DND-41 (cell line): ENCODE measurements at regions not wholly inside any gene's neighbourhood (a gene's known extent, or its start where the extent isn't known, plus 50 kb on each side); places are given as distances from the start of the nearest gene placed in this dataset.

ENCODE experiments used
- ATAC-seq: fragments of 200-7000 bp; cut with Tn5 transposase; 3 replicates; pipeline ENCODE4 v1.9.1; 2021; ENCODE audit warnings: low read depth; ENCODE audit not compliant: insufficient read depth
- DNase-seq: peaks from one replicate; pipeline ENCODE4 v3.0.0-alpha.2; 2020
- H2AFZ ChIP-seq: 2 replicates; pipeline ENCODE4 v1.6.0; 2012; ENCODE audit warnings: low read depth, low read length
- H3K27ac ChIP-seq: 2 replicates; pipeline ENCODE4 v1.5.1; 2012; ENCODE audit warnings: low read length, inconsistent platforms
- H3K27me3 ChIP-seq: fragments of 200-600 bp; sonication (generic); 2 replicates; pipeline ENCODE4 v1.6.0; 2012; ENCODE audit warnings: low read length, mild to moderate bottlenecking, inconsistent platforms; ENCODE audit not compliant: insufficient read depth, poor library complexity
- H3K36me3 ChIP-seq: 2 replicates; pipeline ENCODE4 v1.5.1; 2012; ENCODE audit warnings: low read length, inconsistent platforms; ENCODE audit not compliant: insufficient read depth
- H3K4me1 ChIP-seq: 2 replicates; pipeline ENCODE4 v1.5.1; 2012; ENCODE audit warnings: mild to moderate bottlenecking, low read length; ENCODE audit not compliant: insufficient read depth
- H3K4me2 ChIP-seq: 2 replicates; pipeline ENCODE4 v1.6.0; 2012; ENCODE audit warnings: mild to moderate bottlenecking, moderate library complexity, low read length, inconsistent platforms; ENCODE audit not compliant: insufficient read depth
- H3K4me3 ChIP-seq, 2 experiments: fragments of 200-600 bp in 1 of 2; shearing (Covaris generic) in 1 of 2; 2 replicates each; pipeline ENCODE4 v1.5.1; 2012 to 2016; ENCODE audit warnings: inconsistent platforms in 2 of 2, low read length in 2 of 2, mild to moderate bottlenecking in 2 of 2, low read depth in 1 of 2, moderate library complexity in 1 of 2
- H3K79me2 ChIP-seq: 2 replicates; pipeline ENCODE4 v1.6.0; 2012; ENCODE audit warnings: low read length, inconsistent platforms; ENCODE audit not compliant: insufficient read depth
- H3K9ac ChIP-seq: 2 replicates; pipeline ENCODE4 v1.6.0; 2012; ENCODE audit warnings: low read depth, mild to moderate bottlenecking, inconsistent platforms, low read length, moderate library complexity
- H3K9me3 ChIP-seq: 2 replicates; pipeline ENCODE4 v1.5.1; 2012; ENCODE audit warnings: low read length, moderate library complexity, mild to moderate bottlenecking, inconsistent platforms; ENCODE audit not compliant: insufficient read depth, severe bottlenecking
- H4K20me1 ChIP-seq: 2 replicates; pipeline ENCODE4 v1.6.0; 2012; ENCODE audit warnings: low read length; ENCODE audit not compliant: insufficient read depth
- EZH2 ChIP-seq: IDR thresholded peaks from 3 replicates; pipeline ENCODE4 v1.6.1; 2012; ENCODE audit warnings: borderline replicate concordance, low read depth, mild to moderate bottlenecking, moderate library complexity, low read length, inconsistent platforms; ENCODE audit not compliant: severe bottlenecking
- TF ChIP-seq, protein P1 (sequence below): IDR thresholded peaks from 2 replicates; pipeline ENCODE4 v1.5.1; 2012; ENCODE audit warnings: borderline replicate concordance, low read length, moderate library complexity, mild to moderate bottlenecking; ENCODE audit not compliant: poor library complexity, severe bottlenecking; ENCODE audit errors: extremely low read depth

DNA sequence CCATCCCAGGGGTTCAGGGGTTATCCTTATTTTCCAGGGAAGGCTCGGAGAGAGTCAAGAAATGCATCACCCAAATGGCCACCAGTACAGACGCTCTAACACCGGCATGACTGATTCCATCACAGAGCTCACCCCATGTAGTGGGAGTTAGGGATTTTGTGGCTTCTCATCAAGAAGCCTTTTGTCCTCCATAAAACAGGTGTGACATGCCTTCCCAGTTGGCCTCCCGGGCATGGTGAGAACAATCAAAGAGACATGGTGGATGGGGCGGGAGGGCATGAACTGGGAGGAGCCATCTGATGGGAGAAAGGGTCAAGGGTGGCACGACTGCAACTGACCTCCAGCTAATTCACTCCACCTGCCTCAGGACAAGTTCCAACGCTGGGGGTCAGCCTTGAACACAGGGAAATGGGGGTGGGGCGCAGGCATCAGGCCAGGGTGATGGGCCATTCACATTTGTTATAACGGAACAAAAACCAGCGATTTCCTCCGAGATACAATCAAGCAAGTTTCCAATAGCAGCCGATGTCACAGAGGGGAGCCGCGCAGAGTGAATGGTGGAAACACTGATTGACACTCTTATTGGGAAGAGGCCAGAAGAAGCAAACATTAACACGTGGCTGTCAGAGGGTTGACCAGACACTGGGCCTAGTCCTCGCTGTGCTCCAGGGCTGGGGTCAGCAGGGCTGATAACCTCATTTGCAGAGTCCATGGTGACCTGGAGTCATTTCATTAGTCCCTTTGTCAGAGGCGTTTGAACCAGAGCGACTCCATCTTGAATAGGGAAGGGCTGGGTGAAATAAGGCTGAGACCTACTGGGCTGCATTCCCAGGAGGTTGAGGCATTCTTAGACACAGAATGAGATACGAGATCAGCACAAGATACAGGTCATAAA is 80.5 kb upstream of the HPCAL1 start:
- ATAC-seq: no peak
- no peaks in the 10 kb centered on the region for H3K36me3 ChIP-seq
- no peak overlapping the region for H2AFZ ChIP-seq
- no peak overlapping the region for H3K27ac ChIP-seq
- DNase-seq: no peak
- no peak for TF ChIP-seq EZH2
- TF ChIP-seq, protein P1, sequence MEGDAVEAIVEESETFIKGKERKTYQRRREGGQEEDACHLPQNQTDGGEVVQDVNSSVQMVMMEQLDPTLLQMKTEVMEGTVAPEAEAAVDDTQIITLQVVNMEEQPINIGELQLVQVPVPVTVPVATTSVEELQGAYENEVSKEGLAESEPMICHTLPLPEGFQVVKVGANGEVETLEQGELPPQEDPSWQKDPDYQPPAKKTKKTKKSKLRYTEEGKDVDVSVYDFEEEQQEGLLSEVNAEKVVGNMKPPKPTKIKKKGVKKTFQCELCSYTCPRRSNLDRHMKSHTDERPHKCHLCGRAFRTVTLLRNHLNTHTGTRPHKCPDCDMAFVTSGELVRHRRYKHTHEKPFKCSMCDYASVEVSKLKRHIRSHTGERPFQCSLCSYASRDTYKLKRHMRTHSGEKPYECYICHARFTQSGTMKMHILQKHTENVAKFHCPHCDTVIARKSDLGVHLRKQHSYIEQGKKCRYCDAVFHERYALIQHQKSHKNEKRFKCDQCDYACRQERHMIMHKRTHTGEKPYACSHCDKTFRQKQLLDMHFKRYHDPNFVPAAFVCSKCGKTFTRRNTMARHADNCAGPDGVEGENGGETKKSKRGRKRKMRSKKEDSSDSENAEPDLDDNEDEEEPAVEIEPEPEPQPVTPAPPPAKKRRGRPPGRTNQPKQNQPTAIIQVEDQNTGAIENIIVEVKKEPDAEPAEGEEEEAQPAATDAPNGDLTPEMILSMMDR: no peak
- no peaks in the 10 kb centered on the region for H4K20me1 ChIP-seq
- H3K9me3 ChIP-seq: no peaks in the 10 kb centered on the region
- H3K4me2 ChIP-seq: no peak overlapping the region
- H3K4me3 ChIP-seq: no peak overlapping the region
- H3K79me2 ChIP-seq: no peaks in the 10 kb centered on the region
- H3K27me3 ChIP-seq: no peaks in the 10 kb centered on the region
- no peaks in the 10 kb centered on the region for H3K4me1 ChIP-seq
- H3K9ac ChIP-seq: no peak overlapping the region

DNA sequence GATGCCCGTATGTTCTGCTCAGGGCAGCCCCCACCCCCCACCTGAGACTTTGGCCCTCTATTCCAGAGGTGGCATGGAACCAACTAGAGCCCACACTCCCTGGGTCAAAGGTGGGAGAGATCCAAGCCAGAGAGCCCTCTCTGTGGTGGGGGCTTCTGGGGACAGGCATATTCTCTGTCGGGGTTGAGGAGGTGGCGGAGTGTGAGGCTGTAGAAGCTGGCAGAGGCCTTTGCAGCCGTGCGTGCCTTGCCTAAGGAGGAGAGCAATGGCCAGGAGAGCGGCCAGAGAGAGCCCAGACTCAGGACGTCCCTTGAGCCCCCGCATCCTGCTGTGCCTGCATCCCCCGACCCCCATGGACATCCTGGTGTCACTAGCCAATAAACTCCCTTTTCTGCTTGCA is 79.2 kb upstream of the HPCAL1 start:
- H3K36me3 ChIP-seq: no peaks in the 10 kb centered on the region
- H2AFZ ChIP-seq: no peak overlapping the region
- H4K20me1 ChIP-seq: no peaks in the 10 kb centered on the region
- no peak overlapping the region for H3K9ac ChIP-seq
- no peaks in the 10 kb centered on the region for H3K9me3 ChIP-seq
- no peak overlapping the region for H3K4me3 ChIP-seq
- no peak overlapping the region for H3K4me2 ChIP-seq
- no peaks in the 10 kb centered on the region for H3K27me3 ChIP-seq
- DNase-seq (no peak), ATAC-seq (no peak)
- H3K4me1 ChIP-seq: no peaks in the 10 kb centered on the region
- TF ChIP-seq, protein P1: no peak
- no peak for TF ChIP-seq EZH2
- H3K27ac ChIP-seq: no peak overlapping the region
- no peaks in the 10 kb centered on the region for H3K79me2 ChIP-seq

DNA sequence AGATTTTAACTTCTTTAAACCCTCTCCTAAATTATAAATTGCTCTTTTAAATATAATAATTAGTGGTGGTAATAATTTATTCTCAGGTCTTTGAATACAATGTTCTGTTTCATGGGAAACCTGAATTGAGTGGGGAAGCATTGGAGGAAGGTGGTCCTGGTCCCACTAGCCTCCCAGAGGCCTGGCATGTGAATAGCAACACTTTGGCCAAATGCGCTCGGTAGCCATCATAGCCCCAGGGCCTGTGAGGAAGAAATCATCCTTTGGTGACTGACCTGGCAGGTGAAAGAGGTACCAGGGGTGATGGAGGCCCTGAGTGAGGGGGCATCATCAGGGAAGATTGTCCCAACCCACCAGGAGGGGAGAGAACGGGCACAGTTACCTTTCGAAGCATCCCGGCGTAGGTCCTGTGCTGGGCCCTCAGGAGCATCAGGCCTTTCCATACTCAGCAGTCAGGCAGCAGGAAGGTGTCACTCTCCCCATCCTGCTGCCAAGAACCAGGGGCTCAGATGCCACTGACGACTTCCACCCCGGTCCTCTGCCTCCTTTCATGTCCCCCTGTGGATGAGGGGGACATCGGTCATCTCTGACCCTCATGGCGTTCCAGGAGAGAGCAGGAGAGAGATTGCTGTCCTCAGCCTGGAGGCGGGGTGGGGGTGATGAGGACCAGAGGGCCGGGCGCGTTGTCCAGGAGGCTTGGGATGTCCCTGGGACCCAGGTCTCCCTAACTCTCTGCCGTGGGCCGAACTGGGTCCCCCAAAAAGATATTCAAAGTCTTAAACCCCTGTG is 78.6 kb upstream of the HPCAL1 start:
- Histone ChIP-seq H3K27ac (no peak overlapping the region), H3K36me3 (no peaks in the 10 kb centered on the region), H3K4me2 (no peak overlapping the region), H3K9ac (no peak overlapping the region), H3K79me2 (no peaks in the 10 kb centered on the region), H3K9me3 (no peaks in the 10 kb centered on the region), H4K20me1 (no peaks in the 10 kb centered on the region), H2AFZ (no peak overlapping the region), H3K4me1 (no peaks in the 10 kb centered on the region), H3K4me3 (no peak overlapping the region), H3K27me3 (no peaks in the 10 kb centered on the region)
- no peak for ATAC-seq
- TF ChIP-seq, protein P1: no peak
- TF ChIP-seq EZH2: no peak
- no peak for DNase-seq
